Right renal cortex interstitium (tissue), 3 donors: ENCODE measurements at regions not wholly inside any gene's neighbourhood (a gene's known extent, or its start where the extent isn't known, plus 50 kb on each side); places are given as distances from the start of the nearest gene placed in this dataset.
"Not testable (repeated sequence)": the region's sequence is repeated elsewhere in the genome, so short reads cannot be mapped to it uniquely, and the experiment has no call there.

Experiments
- DNase-seq, 3 donors: peaks; one replicate each; pipeline ENCODE4 v3.0.0-alpha.2; 2013; ENCODE audit warnings: low read depth in 3 of 3, low spot score in 2 of 3

DNA sequence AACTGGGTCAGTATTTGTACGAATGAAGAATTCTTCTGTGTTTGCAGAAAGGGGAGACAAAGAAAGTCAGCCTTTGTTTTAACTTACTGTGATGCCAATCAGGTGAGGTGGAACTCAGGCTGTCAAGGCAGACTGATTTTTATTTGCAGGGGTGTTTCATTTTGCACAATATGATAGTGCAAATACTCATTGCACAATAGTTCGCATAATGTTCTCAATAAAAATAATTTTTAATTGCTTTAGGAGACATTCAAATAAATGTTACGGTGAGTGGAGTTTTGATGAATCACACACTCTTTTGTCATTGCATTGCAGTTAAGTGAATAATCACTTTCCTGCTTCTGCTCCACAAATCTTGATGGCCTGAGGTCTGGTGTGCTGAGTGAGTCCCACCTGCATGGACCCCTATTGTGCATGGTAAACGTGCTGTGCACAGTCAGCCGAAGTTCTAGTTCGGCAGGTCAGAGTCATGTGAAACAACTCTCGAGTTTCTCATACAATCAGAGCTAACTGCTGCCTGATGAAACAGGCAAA, 141.3 kb upstream of the FZD8 start:
- DNase-seq: no peak

DNA sequence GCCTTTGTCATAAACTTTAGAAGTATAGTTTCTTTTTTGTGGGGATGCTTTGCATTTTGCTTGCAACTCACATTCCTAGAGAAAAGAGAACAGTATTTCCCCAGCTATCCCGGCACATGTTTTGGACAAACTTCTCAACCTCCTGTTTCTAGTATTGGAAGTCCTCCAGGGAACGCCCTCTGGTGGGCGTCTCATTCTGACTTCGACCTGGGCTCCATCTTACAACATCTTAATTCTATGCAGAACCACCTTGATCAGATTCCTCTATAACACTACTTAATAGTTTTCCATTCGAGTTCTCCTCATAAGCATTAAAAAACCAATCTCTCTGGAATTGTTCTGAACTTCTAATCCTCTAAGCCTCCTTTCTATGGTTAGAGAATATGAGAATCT, 139.5 kb upstream of the FZD8 start:
- DNase-seq: no peak

- DNase-seq: no peak
Observed at GRCh38 chr10:35780970-35781642, 139.0 kb upstream of the FZD8 start.

DNA sequence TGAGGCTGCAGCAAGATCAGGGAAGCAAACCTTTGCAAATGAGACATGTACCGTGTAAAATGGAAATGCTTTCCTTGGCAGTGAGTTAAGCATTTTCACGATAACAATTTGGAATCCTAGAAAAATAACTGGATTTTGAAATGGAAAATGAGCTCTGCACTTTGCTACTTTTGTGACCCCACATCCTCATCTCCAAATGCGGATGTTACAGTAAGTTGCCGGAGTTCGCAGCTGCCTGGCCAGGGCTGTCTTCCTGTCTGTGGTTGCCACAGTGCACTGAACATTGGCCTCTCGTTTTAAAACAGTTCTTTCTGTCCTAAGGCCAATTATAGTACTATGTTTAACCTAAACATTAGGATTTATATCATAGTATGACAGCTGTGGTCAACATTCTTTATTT, 136.2 kb upstream of the FZD8 start:
- DNase-seq: no peak

GRCh38 chr10:35776557-35776956, 134.5 kb upstream of the FZD8 start:
- not testable (repeated sequence) for DNase-seq

- DNase-seq: no peak
Observed at GRCh38 chr10:35774109-35774508, 132.0 kb upstream of the FZD8 start.

DNA sequence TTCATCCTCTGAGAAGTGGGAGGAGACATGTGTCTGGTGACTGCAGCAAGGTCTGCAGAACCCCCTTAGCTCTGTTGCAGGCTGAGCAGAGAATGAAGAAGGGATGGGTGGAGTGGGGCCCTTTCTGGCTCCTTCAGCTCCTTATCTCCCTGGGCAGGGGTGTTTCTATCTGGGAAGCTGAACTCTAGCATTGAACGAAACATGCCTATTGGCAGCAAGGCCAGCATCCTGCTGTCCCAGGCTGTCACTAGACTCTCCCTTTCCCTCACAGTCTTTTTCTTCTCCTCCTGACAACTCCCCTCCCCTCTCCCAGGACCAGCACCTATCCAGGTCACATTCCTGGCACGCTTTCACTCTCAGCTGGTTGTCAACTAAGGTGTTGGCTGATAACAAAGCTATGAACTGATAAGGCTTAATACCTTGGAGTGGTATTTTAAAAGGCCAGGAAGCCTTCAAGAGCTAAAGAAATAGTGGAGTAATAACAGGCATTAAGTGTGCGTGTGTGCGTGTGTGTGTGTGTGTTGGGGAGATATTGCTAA, 128.8 kb upstream of the FZD8 start:
- no peak for DNase-seq

GRCh38 chr10:35769795-35770194, 127.7 kb upstream of the FZD8 start:
- DNase-seq: no peak

DNA sequence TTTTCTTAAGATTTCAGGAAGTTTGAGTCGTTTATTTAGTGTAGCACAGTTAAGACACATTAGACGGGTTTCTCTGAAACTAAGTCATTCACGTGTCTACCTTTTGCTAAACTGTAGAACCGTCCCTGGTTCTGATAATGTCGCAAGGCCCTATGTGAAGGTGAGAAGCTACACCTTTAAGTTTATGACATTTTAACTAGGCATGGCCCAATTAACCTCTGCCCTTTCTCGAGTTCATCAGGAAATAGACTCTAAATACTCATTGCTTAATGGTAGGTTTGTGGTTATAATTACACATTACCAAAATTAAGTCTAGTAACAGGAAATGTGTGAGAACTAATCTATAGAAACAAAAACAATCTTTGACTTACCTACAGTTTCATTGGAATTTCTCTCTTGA, 126.6 kb upstream of the FZD8 start:
- no peak for DNase-seq

DNA sequence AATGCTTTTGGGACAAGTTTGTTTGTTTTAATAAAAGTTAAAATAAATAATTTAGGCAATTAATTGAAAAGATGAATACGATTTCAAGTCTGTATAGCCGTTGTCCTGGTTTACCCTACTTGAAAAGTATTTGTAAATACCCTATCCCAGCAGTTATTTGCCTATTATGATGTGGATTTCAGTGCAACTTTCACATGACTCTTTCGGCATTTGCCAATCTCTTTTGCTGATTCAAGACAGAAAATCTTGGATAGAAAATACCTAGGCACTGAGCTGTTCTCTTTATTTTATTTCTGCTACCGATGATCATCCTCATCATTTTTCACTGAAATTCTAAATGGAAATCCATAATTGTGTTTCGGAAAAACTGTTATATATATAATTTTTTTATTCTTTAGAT, 125.9 kb upstream of the FZD8 start:
- no peak for DNase-seq

DNA sequence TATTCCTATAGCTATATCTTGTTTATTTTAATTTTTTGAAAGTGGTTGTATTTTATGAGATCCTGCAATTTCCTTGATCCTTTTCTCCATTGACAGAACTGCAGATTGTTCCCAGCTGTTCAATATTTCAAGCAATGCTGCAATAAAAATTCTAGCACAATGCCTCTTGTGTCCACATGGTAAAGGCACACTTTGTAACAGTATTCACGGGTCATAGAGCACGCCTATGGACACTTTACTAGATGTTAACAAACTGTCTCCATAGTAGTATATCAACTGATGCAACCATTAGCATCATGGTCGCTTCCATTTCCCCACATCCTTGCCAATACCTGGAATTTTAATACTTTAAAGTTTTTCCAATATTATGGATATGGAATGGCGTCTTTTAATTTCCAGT, 123.9 kb upstream of the FZD8 start:
- no peak for DNase-seq

DNA sequence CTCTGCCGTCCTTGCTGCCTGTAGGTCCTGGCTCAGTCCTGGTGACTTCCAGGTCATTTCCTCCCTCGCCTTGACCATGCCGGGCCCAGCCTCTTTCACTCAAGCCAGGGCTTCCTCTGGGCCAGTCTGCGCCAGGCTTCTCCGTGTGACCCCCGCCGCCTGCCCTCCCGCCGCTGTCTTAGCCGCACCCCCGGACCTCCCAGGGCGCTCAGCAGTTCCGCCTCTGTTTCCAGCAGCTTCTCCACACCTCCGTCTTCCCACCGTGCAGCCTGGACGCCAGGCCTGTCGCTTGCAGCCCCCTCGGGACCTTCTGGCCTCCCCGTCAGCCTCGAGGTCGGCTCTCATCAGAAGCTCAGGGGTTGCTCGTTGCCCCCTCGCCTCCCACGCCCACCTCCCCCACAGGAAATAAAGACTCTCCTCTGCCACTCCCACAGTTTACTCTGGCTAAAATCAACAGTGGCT, 123.0 kb upstream of the FZD8 start:
- DNase-seq: no peak

DNA sequence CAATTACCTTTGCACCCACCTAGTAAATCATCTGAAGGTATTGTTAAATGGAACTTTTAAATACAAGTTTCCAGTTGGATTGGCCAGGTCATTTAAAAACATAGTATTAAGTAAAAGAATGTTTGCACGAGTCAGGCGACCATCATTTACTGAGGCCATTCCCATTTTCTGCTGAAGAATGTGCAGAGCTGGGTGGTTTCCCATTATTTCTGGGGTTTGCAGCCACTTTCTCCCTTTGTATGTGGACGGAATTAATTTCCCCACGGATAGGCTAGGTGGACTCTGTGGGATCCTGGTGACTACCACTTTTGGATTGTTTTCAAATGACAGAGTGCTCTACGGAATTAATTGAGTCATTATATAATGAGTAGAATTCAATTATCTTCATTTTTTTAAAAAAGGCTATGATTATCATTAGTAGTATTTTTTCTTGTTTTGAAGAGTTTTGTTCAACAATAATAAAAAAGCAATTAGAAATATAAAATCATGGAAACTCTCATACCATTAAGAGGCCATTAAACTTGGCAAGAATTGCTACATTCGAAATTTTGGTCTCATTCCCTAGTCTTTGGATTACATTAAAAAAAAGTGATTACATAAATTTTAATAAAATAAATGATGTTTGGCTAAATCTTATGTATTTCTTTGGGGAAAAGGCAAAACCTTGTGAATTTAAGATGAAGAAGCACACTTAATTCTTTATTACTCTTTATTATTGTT, 120.4 kb upstream of the FZD8 start:
- DNase-seq: no peak

DNA sequence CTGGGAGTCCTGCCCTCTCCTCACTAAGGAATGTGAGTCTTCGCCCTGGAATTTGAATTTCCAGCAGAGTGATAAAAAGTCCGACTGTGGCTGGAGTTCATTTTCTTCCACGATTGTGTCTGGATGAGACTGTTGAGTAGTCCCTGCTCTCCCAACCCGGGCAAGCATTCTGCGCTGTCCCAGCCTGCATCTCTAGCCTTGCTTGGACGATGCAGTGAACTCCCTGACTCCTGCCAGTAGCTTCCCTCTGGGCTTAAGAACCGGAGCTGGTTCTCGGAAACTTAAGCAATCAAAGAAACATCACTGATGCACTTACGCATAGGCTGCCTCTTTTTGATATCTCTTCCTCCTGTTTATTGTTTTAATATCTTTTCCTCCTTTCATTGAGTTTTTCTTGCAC, 116.0 kb upstream of the FZD8 start:
- DNase-seq: no peak

DNA sequence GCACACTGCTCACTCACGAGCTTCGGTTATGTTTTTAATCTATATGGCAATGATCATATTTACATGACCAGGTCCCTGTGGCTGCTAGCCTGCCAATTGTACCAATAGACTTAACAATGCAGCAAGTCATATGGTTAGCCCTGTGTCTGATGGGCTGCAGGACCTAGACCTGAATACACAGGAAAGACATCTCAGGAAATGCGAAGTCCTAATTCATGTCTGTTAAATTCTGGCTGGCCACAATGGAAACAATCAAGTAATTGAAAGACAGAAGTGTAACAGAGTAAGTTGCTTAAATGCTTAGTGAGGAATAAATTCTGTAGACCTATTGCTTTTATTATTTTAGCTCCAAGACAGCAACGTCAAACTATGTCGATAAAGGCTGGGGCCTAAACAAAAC, 112.4 kb upstream of the FZD8 start:
- DNase-seq: no peak

DNA sequence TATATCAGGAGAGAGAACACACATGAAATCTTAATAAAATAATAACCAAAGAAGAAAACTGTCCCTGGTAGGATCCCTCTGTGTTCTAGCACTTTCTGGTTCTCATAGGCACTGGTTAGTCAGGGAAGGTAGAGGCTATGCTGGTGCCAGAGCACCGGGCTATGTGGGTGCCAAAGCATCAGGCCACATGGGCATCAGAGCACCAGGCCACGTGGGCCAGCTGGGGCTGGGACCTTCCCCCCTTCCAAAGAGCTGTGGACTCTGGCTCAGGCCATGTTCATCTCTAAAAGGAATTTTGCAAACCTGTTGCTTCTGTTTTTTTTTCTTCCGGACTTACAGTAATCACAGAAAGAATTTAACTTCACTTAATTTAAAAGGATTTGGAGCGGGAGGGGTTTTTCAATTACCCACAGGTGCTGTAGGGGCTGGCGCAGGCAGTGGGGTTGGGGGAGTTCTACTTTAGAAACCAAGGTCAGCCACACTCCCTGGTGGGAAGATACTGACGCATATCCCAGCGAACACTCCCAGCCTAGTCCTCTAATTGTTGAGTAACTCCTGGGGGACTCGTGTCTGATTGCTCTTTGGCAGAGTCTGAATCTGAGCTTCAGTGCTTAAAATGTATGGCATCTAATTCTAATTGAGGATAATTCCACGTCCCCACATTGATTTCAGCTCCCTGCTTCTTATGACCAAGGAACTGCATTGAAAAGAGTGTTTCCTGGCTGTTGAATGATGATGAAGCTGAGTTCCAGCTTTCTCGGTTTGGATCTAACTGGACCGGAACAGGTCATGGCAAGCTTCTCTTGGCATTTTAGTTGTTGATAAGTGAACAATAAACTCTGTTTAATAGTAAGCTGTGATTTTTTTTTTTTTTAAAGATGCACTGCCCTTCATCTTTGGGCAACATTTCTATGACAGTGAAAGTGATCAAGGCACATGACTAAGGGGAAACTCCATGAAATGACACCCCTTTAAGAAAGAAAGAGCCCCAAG, 110.7 kb upstream of the FZD8 start:
- DNase-seq: no peak

GRCh38 chr10:35751347-35751746, 109.3 kb upstream of the FZD8 start:
- no peak for DNase-seq

GRCh38 chr10:35749230-35749629, 107.1 kb upstream of the FZD8 start:
- DNase-seq: no peak

- DNase-seq: no peak
Observed at GRCh38 chr10:35745617-35746403, 103.7 kb upstream of the FZD8 start.

GRCh38 chr10:35743851-35744250, 101.8 kb upstream of the FZD8 start:
- no peak for DNase-seq
